Esophagus mucosa (tissue), 1 donor: ENCODE measurements at regions not wholly inside any gene's neighbourhood (a gene's known extent, or its start where the extent isn't known, plus 50 kb on each side); places are given as distances from the start of the nearest gene placed in this dataset.
A peak's percentile ranks its signal among the peaks of the same experiment; 100 is the strongest.

Experiments used
- ATAC-seq: fragments of 200-7000 bp; cut with Tn5 transposase; one replicate; pipeline ENCODE4 v1.9.1; 2020
- donor health status: DM: yes; HTN: yes; CAD: no.

GRCh38 chr1:113007706-113008364 lies 51.8 kb upstream of the SLC16A1 start:
- ATAC-seq = peak; percentile 28

- ATAC-seq = no peak
Observed at GRCh38 chr1:113008365-113008714, 52.3 kb upstream of the SLC16A1 start.

GRCh38 chr1:113012149-113012548 lies 56.2 kb upstream of the SLC16A1 start:
- no peak for ATAC-seq

DNA sequence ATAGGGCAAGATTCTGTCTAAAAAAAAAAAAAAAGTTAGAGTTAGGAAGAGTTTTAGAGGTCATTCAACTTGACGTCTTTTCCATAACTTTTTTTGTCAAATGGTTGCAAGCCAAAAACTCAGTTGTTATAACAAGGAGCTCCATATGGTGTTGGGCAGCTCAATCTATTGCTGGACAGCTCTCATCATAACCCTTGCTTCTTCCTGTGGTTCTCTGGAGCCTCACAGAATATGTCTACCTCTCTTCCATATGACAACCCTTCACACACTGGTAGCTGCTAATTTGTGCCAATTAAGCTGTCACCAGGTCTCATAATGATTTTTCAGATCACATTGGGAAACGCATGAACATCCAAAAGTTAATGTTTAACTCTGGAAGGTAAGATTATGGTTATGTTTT lies 57.8 kb upstream of the SLC16A1 start:
- ATAC-seq = no peak

- ATAC-seq = no peak
Observed at GRCh38 chr1:113014508-113014907, 58.5 kb upstream of the LRIG2 start.

GRCh38 chr1:113018911-113019310 lies 54.1 kb upstream of the LRIG2 start:
- ATAC-seq = no peak

GRCh38 chr1:113021430-113022085 lies 51.4 kb upstream of the LRIG2 start:
- ATAC-seq = peak; percentile 91
